HFF-Myc (cell line): ENCODE measurements at regions not wholly inside any gene's neighbourhood (a gene's known extent, or its start where the extent isn't known, plus 50 kb on each side); places are given as distances from the start of the nearest gene placed in this dataset.

ENCODE experiments used
- DNase-seq: peaks from one replicate; pipeline ENCODE4 v3.0.0-alpha.2; 2011; ENCODE audit warnings: low read depth; ENCODE audit errors: extremely low read depth
- H3K4me3 ChIP-seq: replicated peaks from 2 replicates; pipeline ENCODE4 v1.5.1; 2011; ENCODE audit warnings: low read depth, mild to moderate bottlenecking, control low read depth, low read length
- CTCF ChIP-seq: IDR thresholded peaks from 2 replicates; pipeline ENCODE4 v1.5.1; 2012; ENCODE audit warnings: mild to moderate bottlenecking, low read depth, low read length, control low read depth; ENCODE audit errors: missing control alignments

GRCh38 chr13:67588607-67589006 lies 358.5 kb upstream of the PCDH9 start:
- DNase-seq, result no peak
- H3K4me3 ChIP-seq, result no peak overlapping the region
- no peak for TF ChIP-seq CTCF

- no peak for TF ChIP-seq CTCF
- DNase-seq, result no peak
- no peak overlapping the region for H3K4me3 ChIP-seq
Measured at GRCh38 chr13:67577361-67577760, 347.2 kb upstream of the PCDH9 start.

- H3K4me3 ChIP-seq, result no peak overlapping the region
- TF ChIP-seq CTCF, result no peak
- no peak for DNase-seq
Measured at GRCh38 chr13:67574320-67575233, 344.4 kb upstream of the PCDH9 start.

- DNase-seq, result no peak
- H3K4me3 ChIP-seq, result no peak overlapping the region
- TF ChIP-seq CTCF, result no peak
Measured at GRCh38 chr13:67568205-67568604, 338.1 kb upstream of the PCDH9 start.

- H3K4me3 ChIP-seq, result no peak overlapping the region
- no peak for DNase-seq
- TF ChIP-seq CTCF, result no peak
Measured at GRCh38 chr13:67557642-67558241, 327.6 kb upstream of the PCDH9 start.

- no peak for TF ChIP-seq CTCF
- no peak overlapping the region for H3K4me3 ChIP-seq
- no peak for DNase-seq
Measured at GRCh38 chr13:67557118-67557517, 327.0 kb upstream of the PCDH9 start.
